GM20000 (cell line): ENCODE measurements at regions not wholly inside any gene's neighbourhood (a gene's known extent, or its start where the extent isn't known, plus 50 kb on each side); places are given as distances from the start of the nearest gene placed in this dataset.

Source experiments
- DNase-seq: peaks from one replicate; pipeline ENCODE4 v3.0.0; 2012; ENCODE audit warnings: low spot score
- CTCF ChIP-seq: IDR thresholded peaks from 2 replicates; pipeline ENCODE4 v1.5.1; 2012; ENCODE audit warnings: mild to moderate bottlenecking, control low read depth; ENCODE audit errors: extremely low read depth, missing control alignments

- no peak for DNase-seq
- TF ChIP-seq CTCF, result no peak
Measured at GRCh38 chr4:144799486-144799885, 153.5 kb downstream of the HHIP start.

DNA sequence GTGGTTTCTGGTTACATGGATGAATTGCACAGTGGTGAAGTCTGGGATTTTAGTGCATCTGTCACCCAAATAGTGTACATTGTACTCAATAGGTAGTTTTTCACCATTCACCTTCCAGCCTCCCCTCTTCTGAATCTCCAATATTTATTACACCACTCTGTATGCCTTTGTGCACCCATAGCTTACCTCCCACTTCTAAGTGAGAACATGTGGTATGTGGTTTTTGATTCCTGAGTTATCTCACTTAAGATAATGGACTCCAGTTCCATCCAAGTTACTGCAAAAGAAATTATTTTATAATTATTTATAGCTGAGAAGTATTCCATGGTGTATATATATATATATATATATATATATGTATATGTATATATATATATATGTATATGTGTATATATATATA, 155.8 kb downstream of the HHIP start:
- DNase-seq, result no peak
- no peak for TF ChIP-seq CTCF

GRCh38 chr4:144808034-144808433, 162.1 kb downstream of the HHIP start:
- no peak for TF ChIP-seq CTCF
- DNase-seq, result no peak

DNA sequence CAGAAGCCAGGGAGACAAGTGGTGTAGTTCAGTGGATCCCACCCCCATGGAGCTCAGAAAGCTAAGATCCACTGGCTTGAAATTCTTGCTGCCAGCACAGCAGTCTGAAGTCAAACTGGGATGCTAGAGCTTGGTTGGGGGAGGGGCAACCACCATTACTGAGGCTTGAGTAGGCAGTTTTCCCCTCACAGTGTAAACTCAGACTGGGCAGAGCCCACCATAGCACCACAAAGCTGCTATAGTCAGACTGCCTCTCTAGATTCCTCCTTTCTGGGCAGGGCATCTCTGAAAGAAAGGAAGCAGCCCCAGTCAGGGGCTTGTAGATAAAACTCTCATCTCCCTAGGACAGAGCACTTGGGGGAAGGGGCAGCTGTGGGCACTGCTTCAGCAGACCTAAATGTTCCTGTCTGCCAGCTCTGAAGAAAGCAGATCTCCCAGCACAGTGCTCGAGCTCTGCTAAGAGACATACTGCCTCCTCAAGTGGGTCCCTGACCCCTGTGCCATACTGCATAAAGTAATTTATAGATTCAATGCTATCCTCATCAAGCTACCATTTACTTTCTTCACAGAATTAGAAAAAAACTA, 163.2 kb downstream of the HHIP start:
- no peak for TF ChIP-seq CTCF
- DNase-seq, result no peak

- no peak for DNase-seq
- no peak for TF ChIP-seq CTCF
Measured at GRCh38 chr4:144816668-144817067, 170.7 kb downstream of the HHIP start.

GRCh38 chr4:144817081-144817480, 171.1 kb downstream of the HHIP start:
- DNase-seq, result no peak
- no peak for TF ChIP-seq CTCF

- DNase-seq, result no peak
- no peak for TF ChIP-seq CTCF
Measured at GRCh38 chr4:144818136-144818535, 172.2 kb downstream of the HHIP start.
